ENCODE measurements at regions not wholly inside any gene's neighbourhood (a gene's known extent, or its start where the extent isn't known, plus 50 kb on each side); places are given as distances from the start of the nearest gene placed in this dataset.

- TF ChIP-seq GABPA (IDR thresholded peaks at IDR 0.05; ENCODE audit: low read depth) (no peak), CTCF (IDR thresholded peaks at IDR 0.05; ENCODE audit: insufficient read depth, low read length) (no peak), SPI1 (IDR thresholded peaks at IDR 0.05; ENCODE audit: borderline replicate concordance, low read depth) (no peak), REST (IDR thresholded peaks at IDR 0.05; ENCODE audit: insufficient replicate concordance, low read depth) (no peak), POLR2AphosphoS5 (IDR thresholded peaks at IDR 0.05; ENCODE audit: low read depth) (no peak)
- DNase-seq (ENCODE audit: low read depth in 1 of 2, low spot score in 1 of 2): no peak
- no peak overlapping the region for H3K27ac ChIP-seq (replicated peaks)
- no peak overlapping the region for H3K4me3 ChIP-seq (replicated peaks; ENCODE audit: insufficient read depth, low read length)
- H3K27me3 ChIP-seq (ENCODE audit: insufficient read depth, poor library complexity, severe bottlenecking): no peaks in the 10 kb centered on the region
Measured at GRCh38 chr1:199311478-199312262, 672.8 kb downstream of the PTPRC start.

GRCh38 chr1:199312626-199313025 lies 673.8 kb downstream of the PTPRC start:
- DNase-seq (ENCODE audit: low read depth in 1 of 2, low spot score in 1 of 2): no peak
- Histone ChIP-seq H3K27ac (replicated peaks) (no peak overlapping the region), H3K4me3 (replicated peaks; ENCODE audit: insufficient read depth, low read length) (no peak overlapping the region), H3K27me3 (ENCODE audit: insufficient read depth, poor library complexity, severe bottlenecking) (no peaks in the 10 kb centered on the region)
- TF ChIP-seq SPI1 (IDR thresholded peaks at IDR 0.05; ENCODE audit: borderline replicate concordance, low read depth) (no peak), POLR2AphosphoS5 (IDR thresholded peaks at IDR 0.05; ENCODE audit: low read depth) (no peak), GABPA (IDR thresholded peaks at IDR 0.05; ENCODE audit: low read depth) (no peak), CTCF (IDR thresholded peaks at IDR 0.05; ENCODE audit: insufficient read depth, low read length) (no peak), REST (IDR thresholded peaks at IDR 0.05; ENCODE audit: insufficient replicate concordance, low read depth) (no peak)

GRCh38 chr1:199313444-199313843 lies 674.6 kb downstream of the PTPRC start:
- DNase-seq (ENCODE audit: low read depth in 1 of 2, low spot score in 1 of 2): no peak
- TF ChIP-seq POLR2AphosphoS5 (IDR thresholded peaks at IDR 0.05; ENCODE audit: low read depth): no peak
- no peak for TF ChIP-seq CTCF (IDR thresholded peaks at IDR 0.05; ENCODE audit: insufficient read depth, low read length)
- no peak for TF ChIP-seq REST (IDR thresholded peaks at IDR 0.05; ENCODE audit: insufficient replicate concordance, low read depth)
- no peak for TF ChIP-seq GABPA (IDR thresholded peaks at IDR 0.05; ENCODE audit: low read depth)
- no peak for TF ChIP-seq SPI1 (IDR thresholded peaks at IDR 0.05; ENCODE audit: borderline replicate concordance, low read depth)
- no peak overlapping the region for H3K4me3 ChIP-seq (replicated peaks; ENCODE audit: insufficient read depth, low read length)
- no peak overlapping the region for H3K27ac ChIP-seq (replicated peaks)
- no peaks in the 10 kb centered on the region for H3K27me3 ChIP-seq (ENCODE audit: insufficient read depth, poor library complexity, severe bottlenecking)

Measured in HL-60 (cell line).